ENCODE measurements at regions not wholly inside any gene's neighbourhood (a gene's known extent, or its start where the extent isn't known, plus 50 kb on each side); places are given as distances from the start of the nearest gene placed in this dataset.

- DNase-seq (ENCODE audit: low spot score): no peak
These were observed 52.3 kb upstream of the SEC11C start for GRCh38 chr18:59087391-59087790.

Data from HT-29 (cell line).